ENCODE measurements at regions not wholly inside any gene's neighbourhood (a gene's known extent, or its start where the extent isn't known, plus 50 kb on each side); places are given as distances from the start of the nearest gene placed in this dataset.

DNA sequence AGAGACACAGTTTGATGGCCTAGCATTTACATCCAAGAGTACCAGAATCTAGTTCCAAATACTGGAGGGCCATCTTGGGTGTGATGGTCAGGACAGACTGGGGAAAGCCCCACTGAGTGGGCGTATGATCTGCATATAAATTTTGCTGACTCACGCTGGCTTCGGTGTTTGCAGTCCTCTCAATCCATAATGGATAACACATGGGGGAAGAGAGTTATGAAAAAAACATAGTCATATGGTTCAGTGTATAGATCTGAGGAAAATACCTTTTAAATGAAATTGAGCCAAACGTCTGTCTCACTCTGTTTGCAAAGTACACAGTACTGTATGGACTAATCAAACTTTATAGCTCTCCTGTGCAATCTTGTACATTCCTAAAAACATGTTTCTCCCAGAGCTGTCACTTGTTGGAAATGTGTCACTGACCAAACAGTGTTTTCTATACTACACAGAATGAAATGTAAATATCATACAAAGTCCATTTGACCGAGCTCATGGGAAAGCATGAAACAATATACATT lies 125.3 kb upstream of the THBS1 start:
- TF ChIP-seq EZH2phosphoT487 (IDR thresholded peaks at IDR 0.05; ENCODE audit: low read depth) (no peak), CTCF (IDR thresholded peaks at IDR 0.05; ENCODE audit: low read depth, low read length) (no peak)

Data from OCI-LY3 (cell line).